GM23338 (cell line): ENCODE measurements at regions not wholly inside any gene's neighbourhood (a gene's known extent, or its start where the extent isn't known, plus 50 kb on each side); places are given as distances from the start of the nearest gene placed in this dataset.

Experiments used
- ATAC-seq: fragments of 200-7000 bp; cut with Tn5 transposase; 3 replicates; pipeline ENCODE4 v1.9.1; 2020
- DNase-seq: peaks from one replicate; pipeline ENCODE4 v3.0.0-alpha.2; 2015; ENCODE audit warnings: low spot score
- H2AFZ ChIP-seq: fragments of 200-600 bp; sonication (generic); 2 replicates; pipeline ENCODE4 v1.8.0; 2016; ENCODE audit warnings: antibody characterized with exemption, mild to moderate bottlenecking, moderate library complexity
- H3F3A ChIP-seq: fragments of 200-600 bp; sonication (generic); replicated peaks from 2 replicates; pipeline ENCODE4 v1.8.0; 2017; ENCODE audit warnings: antibody characterized with exemption, mixed run types, low read depth
- H3K27ac ChIP-seq: fragments of 200-600 bp; sonication (generic); 2 replicates; pipeline ENCODE4 v1.6.1; 2016; ENCODE audit warnings: low read depth
- H3K27me3 ChIP-seq: fragments of 200-600 bp; sonication (generic); 2 replicates; pipeline ENCODE4 v1.8.0; 2016; ENCODE audit warnings: mild to moderate bottlenecking, mixed run types, moderate library complexity; ENCODE audit not compliant: insufficient read depth
- H3K36me3 ChIP-seq: fragments of 200-600 bp; sonication (generic); 2 replicates; pipeline ENCODE4 v1.8.0; 2016; ENCODE audit warnings: mild to moderate bottlenecking; ENCODE audit not compliant: insufficient read depth
- H3K4me1 ChIP-seq: fragments of 200-600 bp; sonication (generic); 2 replicates; pipeline ENCODE4 v1.8.0; 2016; ENCODE audit warnings: mild to moderate bottlenecking, moderate library complexity; ENCODE audit not compliant: insufficient read depth
- H3K4me2 ChIP-seq: fragments of 200-600 bp; sonication (generic); 2 replicates; pipeline ENCODE4 v1.7.1; 2017; ENCODE audit warnings: mixed run types
- H3K4me3 ChIP-seq: fragments of 200-600 bp; sonication (generic); 2 replicates; pipeline ENCODE4 v1.6.1; 2016; ENCODE audit warnings: mixed run types
- H3K79me2 ChIP-seq: fragments of 200-600 bp; sonication (generic); replicated peaks from 2 replicates; pipeline ENCODE4 v1.8.0; 2017; ENCODE audit warnings: mild to moderate bottlenecking; ENCODE audit not compliant: insufficient read depth
- H3K9me2 ChIP-seq: fragments of 200-600 bp; sonication (generic); 2 replicates; pipeline ENCODE4 v1.8.0; 2017; ENCODE audit not compliant: insufficient read depth
- H4K20me1 ChIP-seq: fragments of 200-600 bp; sonication (generic); replicated peaks from 2 replicates; pipeline ENCODE4 v1.8.0; 2017; ENCODE audit warnings: mild to moderate bottlenecking; ENCODE audit not compliant: insufficient read depth
- H3K27ac Mint-ChIP-seq: 2 replicates; pipeline ENCODE4 v1.8.0; 2020; ENCODE audit warnings: inconsistent platforms, mild to moderate bottlenecking, moderate library complexity, mixed read lengths
- H3K27me3 Mint-ChIP-seq: 3 replicates; pipeline ENCODE4 v1.8.0; 2022; ENCODE audit warnings: low read depth, mild to moderate bottlenecking, moderate library complexity, mixed read lengths, inconsistent platforms; ENCODE audit not compliant: insufficient read depth, poor library complexity
- H3K36me3 Mint-ChIP-seq: 3 replicates; pipeline ENCODE4 v1.8.0; 2021; ENCODE audit warnings: low read depth, mild to moderate bottlenecking, inconsistent platforms, moderate library complexity, mixed read lengths
- H3K4me1 Mint-ChIP-seq: 3 replicates; pipeline ENCODE4 v1.8.0; 2020; ENCODE audit warnings: mild to moderate bottlenecking, inconsistent platforms, mixed read lengths
- H3K4me3 Mint-ChIP-seq: 3 replicates; pipeline ENCODE4 v1.8.0; 2021; ENCODE audit warnings: moderate library complexity, mild to moderate bottlenecking, inconsistent platforms, mixed read lengths
- H3K9me3 Mint-ChIP-seq: 3 replicates; pipeline ENCODE4 v1.8.0; 2020; ENCODE audit warnings: moderate library complexity, mild to moderate bottlenecking, inconsistent platforms, mixed read lengths
- ETS1 ChIP-seq: IDR thresholded peaks from 2 replicates; pipeline ENCODE4 v1.6.1; 2016; ENCODE audit warnings: antibody characterized with exemption
- EZH2phosphoT487 ChIP-seq: fragments of 200-600 bp; sonication (generic); IDR thresholded peaks from one replicate; pipeline ENCODE4 v1.8.1; 2018; ENCODE audit warnings: antibody characterized with exemption; ENCODE audit not compliant: unreplicated experiment
- POLR2AphosphoS5 ChIP-seq: IDR thresholded peaks from 2 replicates; pipeline ENCODE4 v1.6.1; 2016; ENCODE audit warnings: antibody characterized with exemption, low read depth
- STAT1 ChIP-seq: IDR thresholded peaks from one replicate; pipeline ENCODE4 v1.6.1; 2016; ENCODE audit warnings: antibody characterized with exemption; ENCODE audit not compliant: unreplicated experiment
- ZNF331 ChIP-seq: fragments of 250-450 bp; sonication (Bioruptor Pico); IDR thresholded peaks from 2 replicates; pipeline ENCODE4 v1.5.0; 2020; ENCODE audit warnings: low read depth, mild to moderate bottlenecking, moderate library complexity
- TF ChIP-seq, protein P1 (sequence below), 2 experiments: fragments of 200-600 bp in 1 of 2; sonication (generic) in 1 of 2; conservative IDR thresholded peaks; 2 replicates each; pipeline versions ENCODE4 v1.5.1 to v1.6.1; 2016 to 2017; ENCODE audit warnings: antibody characterized with exemption in 2 of 2, low read depth in 2 of 2, mild to moderate bottlenecking in 2 of 2, moderate library complexity in 1 of 2
- TF ChIP-seq, protein P2 (sequence below): fragments of 250-450 bp; sonication (Bioruptor Pico); IDR thresholded peaks from 2 replicates; pipeline ENCODE4 v1.5.0; 2020; ENCODE audit warnings: mild to moderate bottlenecking, moderate library complexity

- Histone ChIP-seq H3K9me2 (peaks cover 2% of the 10 kb centered on the region; the same call in 1 of the 2 replicates), H2AFZ (no peak overlapping the region), H3K4me2 (no peak overlapping the region), H3K79me2 (no peaks in the 10 kb centered on the region), H4K20me1 (no peaks in the 10 kb centered on the region), H3K4me1 (no peaks in the 10 kb centered on the region), H3K4me3 (no peak overlapping the region), H3F3A (no peaks in the 10 kb centered on the region), H3K27ac (no peak overlapping the region), H3K27me3 (no peaks in the 10 kb centered on the region), H3K36me3 (peaks cover 12% of the 10 kb centered on the region)
- Mint-ChIP-seq H3K36me3 (peaks cover 45% of the 10 kb centered on the region), H3K9me3 (peaks cover 44% of the 10 kb centered on the region), H3K27ac (no peak overlapping the region), H3K4me3 (no peak overlapping the region), H3K27me3 (no peaks in the 10 kb centered on the region), H3K4me1 (no peaks in the 10 kb centered on the region; the same call in 2 of the 3 replicates)
- DNase-seq, result no peak
- TF ChIP-seq STAT1 (no peak), POLR2AphosphoS5 (no peak), ZNF331 (CRISPR knock-in tag) (no peak), ETS1 (no peak), EZH2phosphoT487 (no peak)
- TF ChIP-seq, protein P1, sequence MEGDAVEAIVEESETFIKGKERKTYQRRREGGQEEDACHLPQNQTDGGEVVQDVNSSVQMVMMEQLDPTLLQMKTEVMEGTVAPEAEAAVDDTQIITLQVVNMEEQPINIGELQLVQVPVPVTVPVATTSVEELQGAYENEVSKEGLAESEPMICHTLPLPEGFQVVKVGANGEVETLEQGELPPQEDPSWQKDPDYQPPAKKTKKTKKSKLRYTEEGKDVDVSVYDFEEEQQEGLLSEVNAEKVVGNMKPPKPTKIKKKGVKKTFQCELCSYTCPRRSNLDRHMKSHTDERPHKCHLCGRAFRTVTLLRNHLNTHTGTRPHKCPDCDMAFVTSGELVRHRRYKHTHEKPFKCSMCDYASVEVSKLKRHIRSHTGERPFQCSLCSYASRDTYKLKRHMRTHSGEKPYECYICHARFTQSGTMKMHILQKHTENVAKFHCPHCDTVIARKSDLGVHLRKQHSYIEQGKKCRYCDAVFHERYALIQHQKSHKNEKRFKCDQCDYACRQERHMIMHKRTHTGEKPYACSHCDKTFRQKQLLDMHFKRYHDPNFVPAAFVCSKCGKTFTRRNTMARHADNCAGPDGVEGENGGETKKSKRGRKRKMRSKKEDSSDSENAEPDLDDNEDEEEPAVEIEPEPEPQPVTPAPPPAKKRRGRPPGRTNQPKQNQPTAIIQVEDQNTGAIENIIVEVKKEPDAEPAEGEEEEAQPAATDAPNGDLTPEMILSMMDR (conservative IDR thresholded peaks at IDR 0.05; ENCODE audit: low read depth in 2 of 2), result no peak
- TF ChIP-seq, protein P2, sequence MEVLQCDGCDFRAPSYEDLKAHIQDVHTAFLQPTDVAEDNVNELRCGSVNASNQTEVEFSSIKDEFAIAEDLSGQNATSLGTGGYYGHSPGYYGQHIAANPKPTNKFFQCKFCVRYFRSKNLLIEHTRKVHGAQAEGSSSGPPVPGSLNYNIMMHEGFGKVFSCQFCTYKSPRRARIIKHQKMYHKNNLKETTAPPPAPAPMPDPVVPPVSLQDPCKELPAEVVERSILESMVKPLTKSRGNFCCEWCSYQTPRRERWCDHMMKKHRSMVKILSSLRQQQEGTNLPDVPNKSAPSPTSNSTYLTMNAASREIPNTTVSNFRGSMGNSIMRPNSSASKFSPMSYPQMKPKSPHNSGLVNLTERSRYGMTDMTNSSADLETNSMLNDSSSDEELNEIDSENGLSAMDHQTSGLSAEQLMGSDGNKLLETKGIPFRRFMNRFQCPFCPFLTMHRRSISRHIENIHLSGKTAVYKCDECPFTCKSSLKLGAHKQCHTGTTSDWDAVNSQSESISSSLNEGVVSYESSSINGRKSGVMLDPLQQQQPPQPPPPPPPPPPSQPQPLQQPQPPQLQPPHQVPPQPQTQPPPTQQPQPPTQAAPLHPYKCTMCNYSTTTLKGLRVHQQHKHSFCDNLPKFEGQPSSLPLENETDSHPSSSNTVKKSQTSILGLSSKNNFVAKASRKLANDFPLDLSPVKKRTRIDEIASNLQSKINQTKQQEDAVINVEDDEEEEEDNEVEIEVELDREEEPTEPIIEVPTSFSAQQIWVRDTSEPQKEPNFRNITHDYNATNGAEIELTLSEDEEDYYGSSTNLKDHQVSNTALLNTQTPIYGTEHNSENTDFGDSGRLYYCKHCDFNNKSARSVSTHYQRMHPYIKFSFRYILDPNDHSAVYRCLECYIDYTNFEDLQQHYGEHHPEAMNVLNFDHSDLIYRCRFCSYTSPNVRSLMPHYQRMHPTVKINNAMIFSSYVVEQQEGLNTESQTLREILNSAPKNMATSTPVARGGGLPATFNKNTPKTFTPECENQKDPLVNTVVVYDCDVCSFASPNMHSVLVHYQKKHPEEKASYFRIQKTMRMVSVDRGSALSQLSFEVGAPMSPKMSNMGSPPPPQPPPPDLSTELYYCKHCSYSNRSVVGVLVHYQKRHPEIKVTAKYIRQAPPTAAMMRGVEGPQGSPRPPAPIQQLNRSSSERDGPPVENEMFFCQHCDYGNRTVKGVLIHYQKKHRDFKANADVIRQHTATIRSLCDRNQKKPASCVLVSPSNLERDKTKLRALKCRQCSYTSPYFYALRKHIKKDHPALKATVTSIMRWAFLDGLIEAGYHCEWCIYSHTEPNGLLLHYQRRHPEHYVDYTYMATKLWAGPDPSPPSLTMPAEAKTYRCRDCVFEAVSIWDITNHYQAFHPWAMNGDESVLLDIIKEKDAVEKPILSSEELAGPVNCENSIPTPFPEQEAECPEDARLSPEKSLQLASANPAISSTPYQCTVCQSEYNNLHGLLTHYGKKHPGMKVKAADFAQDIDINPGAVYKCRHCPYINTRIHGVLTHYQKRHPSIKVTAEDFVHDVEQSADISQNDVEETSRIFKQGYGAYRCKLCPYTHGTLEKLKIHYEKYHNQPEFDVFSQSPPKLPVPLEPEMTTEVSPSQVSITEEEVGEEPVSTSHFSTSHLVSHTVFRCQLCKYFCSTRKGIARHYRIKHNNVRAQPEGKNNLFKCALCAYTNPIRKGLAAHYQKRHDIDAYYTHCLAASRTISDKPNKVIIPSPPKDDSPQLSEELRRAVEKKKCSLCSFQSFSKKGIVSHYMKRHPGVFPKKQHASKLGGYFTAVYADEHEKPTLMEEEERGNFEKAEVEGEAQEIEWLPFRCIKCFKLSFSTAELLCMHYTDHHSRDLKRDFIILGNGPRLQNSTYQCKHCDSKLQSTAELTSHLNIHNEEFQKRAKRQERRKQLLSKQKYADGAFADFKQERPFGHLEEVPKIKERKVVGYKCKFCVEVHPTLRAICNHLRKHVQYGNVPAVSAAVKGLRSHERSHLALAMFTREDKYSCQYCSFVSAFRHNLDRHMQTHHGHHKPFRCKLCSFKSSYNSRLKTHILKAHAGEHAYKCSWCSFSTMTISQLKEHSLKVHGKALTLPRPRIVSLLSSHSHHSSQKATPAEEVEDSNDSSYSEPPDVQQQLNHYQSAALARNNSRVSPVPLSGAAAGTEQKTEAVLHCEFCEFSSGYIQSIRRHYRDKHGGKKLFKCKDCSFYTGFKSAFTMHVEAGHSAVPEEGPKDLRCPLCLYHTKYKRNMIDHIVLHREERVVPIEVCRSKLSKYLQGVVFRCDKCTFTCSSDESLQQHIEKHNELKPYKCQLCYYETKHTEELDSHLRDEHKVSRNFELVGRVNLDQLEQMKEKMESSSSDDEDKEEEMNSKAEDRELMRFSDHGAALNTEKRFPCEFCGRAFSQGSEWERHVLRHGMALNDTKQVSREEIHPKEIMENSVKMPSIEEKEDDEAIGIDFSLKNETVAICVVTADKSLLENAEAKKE, result no peak
- no peak for ATAC-seq
Observed at GRCh38 chr1:81170721-81171120, 630.0 kb upstream of the ADGRL2 start.
